GM04503 (cell line): ENCODE measurements at regions not wholly inside any gene's neighbourhood (a gene's known extent, or its start where the extent isn't known, plus 50 kb on each side); places are given as distances from the start of the nearest gene placed in this dataset.
"Not testable (repeated sequence)": the region's sequence is repeated elsewhere in the genome, so short reads cannot be mapped to it uniquely, and the experiment has no call there.

ENCODE experiments used
- DNase-seq: peaks from one replicate; pipeline ENCODE4 v3.0.0-alpha.2; 2012; ENCODE audit warnings: low read depth

DNA sequence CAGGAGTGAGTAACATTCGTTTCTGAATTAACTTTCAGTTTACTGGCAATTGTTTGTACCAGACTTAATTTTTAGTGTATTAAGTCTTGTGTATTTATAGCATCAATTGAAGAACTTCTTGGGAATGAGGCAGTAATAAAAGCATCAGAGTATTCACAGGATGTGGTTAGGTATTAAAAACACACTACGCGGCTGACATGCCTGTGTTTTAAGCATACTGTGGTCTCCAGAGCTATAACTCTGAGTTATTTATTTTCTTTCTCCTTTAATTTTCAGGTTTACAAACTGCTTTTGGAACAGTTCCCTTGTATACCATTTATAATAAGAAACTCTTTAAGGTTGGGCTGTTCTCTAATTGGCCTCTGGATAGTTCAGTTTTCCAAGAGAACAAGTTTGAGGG is 626.1 kb upstream of the NRG3 start:
- no peak for DNase-seq

DNA sequence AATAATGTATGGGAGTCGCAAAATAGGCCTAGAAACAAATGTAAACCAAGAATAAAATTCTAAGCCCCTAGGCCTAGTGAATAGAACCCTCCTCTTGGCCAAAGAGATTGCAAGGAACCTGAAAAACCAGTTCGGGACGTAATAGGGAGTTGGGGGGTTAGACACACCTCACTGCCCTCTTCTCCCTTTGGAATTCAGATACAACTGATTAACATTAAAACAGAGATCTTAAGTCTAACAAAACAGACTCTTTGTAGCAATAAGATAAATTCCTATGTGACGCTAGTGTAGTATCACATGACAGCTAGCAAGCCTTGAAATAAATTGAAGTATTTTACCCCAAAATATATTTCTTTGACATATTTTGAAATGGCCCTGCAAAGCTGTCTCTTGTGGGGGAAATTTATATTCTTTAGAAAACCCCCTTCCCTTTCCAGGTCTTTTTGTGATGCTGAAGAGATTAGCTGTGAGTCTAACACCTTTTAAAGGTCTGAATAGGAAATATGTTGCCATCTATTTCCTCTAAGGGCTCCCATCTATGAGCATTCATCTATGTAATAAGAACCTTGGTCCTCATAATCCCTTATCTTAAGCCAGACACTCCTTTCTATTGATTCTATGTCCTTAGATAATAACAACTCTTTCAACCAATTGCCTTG is 623.4 kb upstream of the NRG3 start:
- DNase-seq = no peak

DNA sequence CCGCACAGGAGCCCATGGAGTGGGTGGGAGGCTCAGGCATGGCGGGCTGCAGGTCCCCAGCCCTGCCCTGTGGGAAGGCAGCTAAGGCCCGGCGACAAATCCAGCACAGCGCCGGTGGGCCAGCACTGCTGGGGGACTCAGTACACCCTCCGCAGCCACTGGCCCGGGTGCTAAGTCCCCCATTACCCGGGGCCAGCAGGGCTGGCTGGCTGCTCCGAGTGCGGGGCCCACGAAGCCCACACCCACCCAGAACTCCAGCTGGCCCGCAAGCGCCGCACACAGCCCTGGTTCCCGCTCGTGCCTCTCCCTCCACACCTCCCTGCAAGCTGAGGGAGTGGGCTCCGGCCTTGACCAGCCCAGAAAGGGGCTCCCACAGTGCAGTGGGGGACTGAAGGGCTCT is 610.0 kb upstream of the NRG3 start:
- DNase-seq = not testable (repeated sequence)

DNA sequence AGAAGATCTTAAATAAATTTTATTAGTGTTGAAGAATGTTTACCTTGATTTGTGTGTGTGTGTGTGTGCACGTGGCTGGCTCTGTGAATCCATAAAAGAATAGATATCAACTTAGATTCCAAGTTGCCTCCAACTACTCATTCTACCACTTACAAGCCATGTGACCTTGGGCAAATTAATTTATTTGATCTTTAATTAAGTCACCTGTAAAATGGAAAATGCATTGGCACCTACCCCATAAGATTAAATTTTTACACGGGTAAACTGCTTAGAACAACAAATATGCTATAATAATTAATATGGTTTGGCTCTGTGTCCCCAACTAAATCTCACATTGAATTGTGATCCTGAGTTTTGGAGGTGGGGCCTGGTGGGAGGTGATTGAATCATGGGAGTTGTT is 604.9 kb upstream of the NRG3 start:
- DNase-seq = no peak

DNA sequence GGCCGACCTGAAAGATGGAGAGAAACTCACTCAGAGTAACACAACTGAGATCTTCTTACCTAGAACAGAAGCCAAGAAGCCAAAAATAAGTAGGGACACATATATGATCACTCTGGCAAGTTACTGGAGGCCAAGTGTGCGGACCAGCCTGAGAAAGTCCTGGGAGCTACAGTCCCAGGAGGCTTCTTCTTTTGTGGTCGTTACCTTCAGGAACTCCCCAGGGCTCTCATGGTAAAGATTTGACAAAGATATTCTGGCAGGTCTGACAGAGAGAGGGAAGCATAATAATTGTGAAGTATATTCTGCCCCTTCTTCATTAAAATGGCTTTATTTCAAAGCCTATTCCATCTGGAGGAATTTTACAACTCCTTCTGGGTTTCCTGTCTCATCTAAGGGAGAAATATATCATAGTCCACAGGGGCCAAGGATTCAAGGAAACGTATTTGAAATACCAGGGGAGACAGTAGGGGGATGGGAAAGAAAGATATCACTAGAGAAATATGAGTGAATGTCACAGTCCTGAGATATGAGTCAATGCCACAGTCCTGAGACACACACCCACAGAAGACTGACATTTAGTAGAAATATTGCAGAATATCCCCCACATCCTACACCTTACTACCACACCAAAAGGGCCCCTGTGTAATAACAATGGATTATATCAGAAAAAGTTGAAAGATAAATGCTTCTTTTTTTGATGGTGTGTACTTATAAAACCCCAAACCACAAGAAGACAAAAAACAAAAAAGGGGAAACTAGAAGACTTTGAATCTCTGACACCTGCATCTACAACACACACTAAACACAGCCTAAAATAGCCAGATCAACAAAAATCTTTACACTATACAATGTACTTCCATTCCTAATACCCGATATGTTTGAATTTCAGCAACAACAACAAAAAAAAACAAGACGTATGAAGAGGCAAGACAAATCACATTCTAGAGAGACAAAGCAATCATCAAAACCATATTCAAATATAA is 594.2 kb upstream of the NRG3 start:
- no peak for DNase-seq

DNA sequence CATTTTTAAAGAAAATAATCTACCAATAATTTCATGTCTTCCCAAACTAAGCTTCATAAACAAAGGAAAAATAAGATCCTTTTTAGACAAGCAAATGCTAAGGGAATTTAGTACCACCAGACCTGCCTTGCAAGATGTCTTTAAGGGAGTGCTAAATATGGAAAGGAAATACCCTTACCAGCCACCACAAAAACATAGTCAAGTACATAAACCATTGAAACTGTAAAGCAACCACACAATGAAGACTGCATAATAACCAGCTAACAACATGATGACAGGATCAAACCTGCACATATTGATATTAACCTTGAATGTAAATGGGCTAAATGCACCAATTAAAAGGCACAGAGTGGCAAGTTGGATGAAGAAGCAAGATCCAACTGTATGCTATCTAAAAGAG is 586.5 kb upstream of the NRG3 start:
- DNase-seq = no peak

DNA sequence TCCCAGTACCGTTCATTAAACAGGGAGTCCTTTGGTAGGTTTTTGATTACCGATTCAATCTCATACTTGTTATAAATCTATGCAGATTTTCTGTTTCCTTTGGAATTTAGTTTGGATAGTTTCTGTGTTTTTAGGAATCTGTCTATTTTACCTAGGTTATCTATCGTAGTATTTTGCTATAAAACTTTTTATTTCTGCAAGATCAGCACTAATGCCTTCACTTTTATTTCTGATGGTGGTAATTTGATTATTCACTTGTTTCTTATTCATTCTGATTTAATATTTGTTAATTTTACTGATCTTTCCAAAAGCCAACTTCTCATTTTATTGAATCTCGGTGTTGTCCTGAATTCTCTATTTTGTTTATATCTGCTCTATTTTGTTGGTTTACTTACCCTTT is 577.7 kb upstream of the NRG3 start:
- no peak for DNase-seq

DNA sequence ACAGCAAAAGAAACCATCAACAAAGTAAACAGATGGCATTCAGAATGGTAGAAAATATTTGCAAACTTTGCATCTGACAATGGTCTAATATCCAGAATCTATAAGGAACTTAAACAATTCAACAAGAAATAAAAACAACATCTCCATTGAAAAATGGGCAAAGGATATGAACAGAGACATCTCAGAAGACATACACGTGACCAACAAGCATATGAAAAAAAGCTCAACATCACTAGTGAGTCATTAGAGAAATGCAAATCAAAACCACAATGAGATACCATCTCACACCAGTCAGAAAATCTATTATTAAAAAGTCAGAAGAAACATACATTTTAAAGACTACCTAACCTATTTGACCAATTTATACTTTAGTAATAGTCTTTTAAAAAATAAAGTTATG is 571.3 kb upstream of the NRG3 start:
- no peak for DNase-seq

DNA sequence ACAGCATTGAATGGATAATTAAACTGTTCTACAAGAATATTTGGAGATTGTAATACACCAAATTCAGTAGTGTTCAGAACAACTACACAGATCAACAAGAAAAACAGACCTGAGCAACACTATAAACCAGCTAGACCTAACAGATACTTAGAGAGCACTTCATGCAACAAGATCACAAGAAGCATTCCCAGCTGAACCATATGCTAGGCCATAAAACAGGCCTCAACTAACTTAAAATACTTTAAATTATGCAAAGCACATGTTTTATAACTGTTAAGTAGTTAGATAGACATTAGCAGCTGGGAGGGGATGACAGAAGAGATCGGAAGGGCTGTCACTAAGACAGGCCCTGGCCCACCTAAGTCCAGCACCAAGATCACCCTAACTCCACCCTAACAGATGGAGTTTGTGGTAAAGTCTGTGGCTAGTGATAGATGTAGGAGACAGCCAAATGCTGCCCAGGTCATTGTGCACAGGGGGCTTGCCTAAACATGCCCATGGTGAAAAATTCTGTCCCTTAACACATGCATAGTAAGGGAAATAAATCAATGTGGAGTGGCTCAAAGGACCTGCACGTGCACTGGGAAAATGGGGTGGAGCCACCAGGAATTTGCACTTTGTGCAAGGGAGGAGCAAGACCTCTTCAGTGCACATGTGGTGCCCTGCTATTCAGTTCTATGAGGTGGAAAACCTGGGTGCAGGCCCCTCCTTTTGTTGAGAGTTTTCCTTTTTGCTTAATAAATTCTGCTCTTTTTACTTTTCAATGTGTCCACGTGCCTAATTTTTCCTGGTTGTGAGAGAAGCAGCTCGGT is 567.8 kb upstream of the NRG3 start:
- no peak for DNase-seq

DNA sequence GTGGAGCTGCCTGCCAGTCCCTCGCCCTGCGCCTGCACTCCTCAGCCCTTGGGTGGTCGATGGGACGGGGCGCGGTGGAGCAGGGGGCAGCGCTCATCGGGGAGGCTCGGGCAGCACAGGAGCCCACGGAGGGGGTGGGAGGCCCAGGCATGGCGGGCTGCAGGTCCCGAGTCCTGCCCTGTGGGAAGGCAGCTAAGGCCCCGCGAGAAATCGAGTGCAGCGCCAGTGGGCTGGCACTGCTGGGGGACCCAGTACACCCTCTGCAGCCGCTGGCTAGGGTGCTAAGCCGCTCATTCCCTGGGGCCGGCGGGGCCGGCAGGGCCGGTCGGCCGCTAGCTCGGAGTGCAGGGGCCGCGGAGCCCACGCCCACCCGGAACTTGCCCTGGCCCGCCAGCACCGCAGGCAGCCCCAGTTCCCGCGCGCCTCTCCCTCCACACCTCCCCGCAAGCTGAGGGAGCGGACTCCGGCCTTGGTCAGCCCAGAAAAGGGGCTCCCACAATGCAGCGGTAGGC is 565.9 kb upstream of the NRG3 start:
- DNase-seq = no peak

DNA sequence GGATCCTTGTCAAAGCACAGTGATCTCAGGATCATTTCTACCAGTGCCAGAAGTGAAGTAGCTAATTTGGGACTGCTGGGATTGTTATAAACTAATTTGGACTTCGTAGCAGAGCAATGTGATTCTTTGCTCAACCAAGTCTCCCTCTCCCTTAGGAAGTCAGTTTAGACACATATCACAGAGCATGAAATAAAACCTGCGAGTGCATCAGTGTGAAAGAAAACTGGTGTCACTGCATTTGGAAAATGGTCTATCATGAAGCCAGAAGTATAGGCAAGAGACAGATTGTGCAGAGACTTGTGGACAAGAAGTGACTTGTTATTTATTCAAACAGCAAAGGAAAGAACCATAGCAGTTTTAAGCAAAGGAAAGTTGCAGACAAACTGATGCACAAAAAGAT is 560.5 kb upstream of the NRG3 start:
- DNase-seq = no peak

DNA sequence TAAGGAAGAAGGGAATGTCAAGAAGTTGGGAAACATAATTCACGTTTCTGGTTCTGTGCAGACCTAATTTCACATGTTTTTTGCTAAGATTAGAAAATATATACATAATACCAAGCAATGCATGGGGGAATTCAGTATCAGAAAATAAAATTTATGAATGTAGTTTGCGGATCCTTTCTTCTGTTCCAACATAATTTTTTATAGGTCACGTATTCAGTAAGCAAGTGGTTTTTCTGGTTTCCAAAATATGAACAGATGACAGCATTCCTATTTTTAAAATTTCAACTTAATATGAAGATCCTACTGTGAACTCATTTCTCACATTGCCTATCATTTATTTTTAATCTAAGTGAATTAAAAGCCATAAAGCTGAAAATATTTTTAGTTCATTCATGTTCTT is 560.0 kb upstream of the NRG3 start:
- no peak for DNase-seq

DNA sequence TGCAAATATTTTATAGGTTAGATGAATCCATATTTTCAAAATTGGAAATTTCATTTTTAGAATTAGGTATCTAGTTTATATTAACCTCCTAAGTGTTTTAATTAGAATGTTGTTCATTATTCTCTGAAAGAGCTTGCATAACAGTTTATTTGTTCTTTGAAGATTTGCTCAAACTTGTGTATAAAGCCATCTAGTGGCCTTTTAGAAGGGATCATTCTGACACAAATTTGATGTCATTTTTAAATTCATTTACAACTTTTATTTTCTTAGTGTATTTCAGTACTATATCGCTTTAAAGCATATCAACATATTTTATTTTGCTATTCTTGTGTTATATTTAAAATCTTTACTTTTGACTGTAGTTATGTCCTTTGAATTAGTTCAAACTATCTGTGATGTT is 527.0 kb upstream of the NRG3 start:
- DNase-seq = no peak

DNA sequence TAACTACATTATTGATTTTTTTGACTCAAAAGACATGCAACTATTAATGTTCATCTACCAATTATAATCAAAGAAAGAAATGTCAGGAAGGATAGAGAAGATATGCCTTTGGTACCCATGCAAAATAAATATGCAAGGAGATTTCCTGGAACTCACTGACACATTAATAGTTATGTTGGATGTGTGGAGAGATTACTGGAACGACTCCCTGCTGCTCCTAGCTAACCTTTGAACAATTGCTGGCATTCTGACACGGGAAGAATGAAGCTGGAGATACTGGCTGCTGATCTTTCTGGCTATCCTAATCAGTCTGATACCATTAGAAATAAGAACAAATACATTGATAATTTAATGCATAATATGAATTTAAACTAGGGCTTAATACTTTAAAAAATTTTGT is 507.9 kb upstream of the NRG3 start:
- DNase-seq = no peak

DNA sequence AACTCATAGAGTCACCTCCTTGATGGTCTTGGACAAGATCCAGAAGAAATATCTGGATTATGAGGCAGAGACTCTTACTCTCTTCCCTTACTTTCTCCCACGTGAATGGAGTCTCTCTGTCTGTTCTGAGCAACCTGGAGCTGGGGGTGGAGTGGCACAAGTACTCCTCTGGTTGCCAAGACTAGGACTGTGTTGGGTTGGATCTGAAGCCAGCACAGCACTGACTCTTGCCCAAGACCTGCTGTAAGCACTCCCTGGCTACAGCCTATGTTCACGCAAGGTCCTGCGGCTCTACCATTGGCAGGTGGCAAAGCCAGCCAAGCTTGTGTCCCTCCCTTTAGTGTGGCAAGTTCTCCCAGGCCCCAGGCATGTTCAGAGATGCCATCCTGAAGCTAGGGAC is 488.2 kb upstream of the NRG3 start:
- no peak for DNase-seq

DNA sequence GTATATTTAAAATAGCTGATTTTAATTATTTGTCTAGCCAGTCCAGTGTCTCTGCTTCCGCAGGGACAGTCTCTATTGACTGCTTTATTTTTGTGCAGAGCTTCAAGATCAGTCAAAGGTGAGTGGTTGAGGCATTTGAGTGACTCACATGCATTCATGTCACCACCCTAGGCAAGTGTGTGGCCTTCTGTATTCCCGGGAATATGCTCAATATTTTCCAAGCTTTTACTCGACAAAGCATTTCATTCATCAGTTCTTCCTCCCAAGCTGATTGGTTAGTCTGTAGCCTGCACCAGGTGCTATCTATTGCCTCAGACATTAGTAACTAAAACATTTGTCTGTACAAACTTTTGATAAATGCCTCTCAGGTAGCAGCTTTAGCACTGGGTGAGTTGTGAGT is 471.5 kb upstream of the NRG3 start:
- no peak for DNase-seq

DNA sequence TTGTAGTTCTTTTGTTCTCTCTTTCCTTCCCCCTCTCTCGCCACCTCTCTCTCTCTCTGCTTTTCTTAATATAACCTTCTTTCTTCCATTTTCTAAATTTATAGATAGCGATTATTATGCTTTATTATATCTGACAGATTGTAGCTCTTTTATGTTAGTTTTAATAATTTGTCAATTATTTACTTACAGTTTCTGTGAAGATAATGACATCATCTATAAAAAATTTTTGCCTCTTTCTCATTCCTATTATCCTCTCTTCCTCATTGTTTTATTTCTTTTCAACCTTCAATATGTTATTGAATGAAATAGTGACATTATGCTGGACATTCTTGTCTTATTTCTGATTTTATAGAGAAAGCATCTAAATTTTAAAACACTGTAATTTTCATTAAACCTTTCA is 469.6 kb upstream of the NRG3 start:
- DNase-seq = no peak

DNA sequence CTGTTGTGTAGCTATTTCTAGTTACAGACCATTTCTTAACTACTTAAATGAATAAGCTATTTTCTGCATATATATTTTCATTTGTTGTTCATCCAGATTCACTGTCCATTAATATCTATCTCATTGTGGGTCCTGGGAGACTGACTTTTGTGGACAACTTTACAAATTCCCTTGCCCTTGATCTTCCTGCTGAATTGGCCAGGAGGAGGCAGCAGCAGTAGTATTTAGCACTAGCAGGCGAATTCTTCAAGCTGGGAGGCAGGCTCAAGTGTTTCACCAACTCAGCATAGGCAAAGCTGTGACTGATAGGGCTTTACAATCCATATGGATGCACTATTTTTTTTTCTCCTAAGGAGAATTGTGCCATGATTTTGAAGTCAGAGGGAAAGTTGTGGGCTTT is 461.0 kb upstream of the NRG3 start:
- no peak for DNase-seq

DNA sequence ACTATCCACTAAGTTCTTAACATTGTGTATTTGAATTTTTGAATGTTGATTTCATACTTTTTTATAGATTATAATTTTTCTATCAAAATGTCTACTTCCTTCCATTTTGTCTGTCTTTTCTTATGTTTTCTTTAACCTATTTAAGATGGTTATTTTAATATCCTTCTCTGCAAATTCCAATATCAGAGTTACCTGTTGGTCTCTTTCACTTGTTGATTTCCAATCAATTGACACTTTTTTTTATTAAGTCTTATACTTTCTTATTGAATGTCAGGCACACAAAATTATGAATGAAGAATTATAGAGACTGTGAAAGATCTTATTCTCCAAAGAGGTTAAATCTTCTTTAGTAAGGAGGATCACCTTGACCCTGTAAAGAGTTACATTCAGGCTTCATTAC is 448.3 kb upstream of the NRG3 start:
- no peak for DNase-seq

DNA sequence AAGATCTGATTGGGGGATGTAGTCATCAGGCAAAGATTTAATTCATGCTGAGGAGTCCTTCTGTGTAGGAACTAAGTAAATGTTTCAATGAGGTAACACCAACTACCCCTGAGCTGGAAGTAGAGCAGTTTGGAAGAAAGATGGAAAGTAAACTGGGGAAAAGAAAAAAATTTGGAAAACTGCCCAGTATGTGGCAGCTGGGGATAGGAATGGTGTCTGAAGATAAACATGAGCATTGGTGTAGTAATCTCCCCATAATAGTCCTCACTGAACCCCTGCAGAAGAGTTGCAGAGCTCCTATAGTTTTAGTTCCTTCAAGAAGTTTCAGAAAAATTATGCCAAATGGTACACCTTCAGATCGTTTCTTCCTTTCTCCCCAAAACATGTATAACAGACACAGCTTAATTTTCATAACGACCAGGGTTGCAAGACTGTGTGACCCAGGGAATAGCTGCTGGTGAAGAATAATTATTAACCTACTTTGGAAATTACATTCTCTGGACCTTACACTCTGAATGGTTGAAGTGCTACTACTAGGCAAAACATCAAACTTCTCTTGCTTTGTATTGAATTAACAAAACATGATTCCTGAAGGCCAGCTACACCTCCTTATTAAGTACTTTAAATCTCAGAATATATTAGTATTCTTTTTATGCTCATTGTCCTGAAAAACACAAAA is 446.4 kb upstream of the NRG3 start:
- DNase-seq = no peak

DNA sequence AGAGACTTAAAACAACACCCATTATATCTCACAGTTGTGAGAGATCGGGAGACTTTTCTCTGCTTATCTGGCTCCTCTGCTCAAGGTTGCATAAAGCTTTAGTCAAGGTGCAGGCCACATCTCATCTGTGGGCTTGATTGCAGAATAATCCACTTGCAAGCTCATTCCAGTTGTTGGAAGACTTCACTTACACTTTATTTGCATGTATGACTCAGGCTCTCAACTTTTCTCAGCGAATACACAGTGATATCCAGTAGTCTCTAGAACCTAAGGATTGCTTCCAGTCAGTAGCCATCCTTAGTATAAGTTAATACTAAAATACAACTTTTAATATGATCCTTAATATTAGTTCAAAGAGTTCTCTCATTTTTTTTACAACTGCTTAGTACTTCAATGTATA is 435.5 kb upstream of the NRG3 start:
- no peak for DNase-seq

DNA sequence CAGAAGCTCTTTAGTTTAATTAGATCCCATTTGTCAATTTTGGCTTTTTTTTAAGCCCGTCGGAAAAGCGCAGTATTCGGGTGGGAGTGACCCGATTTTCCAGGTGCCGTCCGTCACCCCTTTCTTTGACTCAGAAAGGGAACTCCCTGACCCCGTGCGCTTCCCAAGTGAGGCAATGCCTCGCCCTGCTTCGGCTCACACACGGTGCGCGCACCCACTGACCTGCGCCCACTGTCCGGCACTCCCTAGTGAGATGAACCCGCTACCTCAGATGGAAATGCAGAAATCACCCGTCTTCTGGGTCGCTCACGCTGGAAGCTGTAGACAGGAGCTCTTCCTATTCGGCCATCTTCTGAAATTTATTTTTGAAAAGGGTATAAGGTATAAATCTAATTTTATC is 433.4 kb upstream of the NRG3 start:
- not testable (repeated sequence) for DNase-seq
